ENCODE measurements at regions not wholly inside any gene's neighbourhood (a gene's known extent, or its start where the extent isn't known, plus 50 kb on each side); places are given as distances from the start of the nearest gene placed in this dataset.

GRCh38 chr6:88493717-88494116 is 327.6 kb upstream of the CNR1 start:
- no peaks in the 10 kb centered on the region for H3K27me3 ChIP-seq
- no peaks in the 10 kb centered on the region for H3K36me3 ChIP-seq
- no peak overlapping the region for H3K27ac ChIP-seq

DNA sequence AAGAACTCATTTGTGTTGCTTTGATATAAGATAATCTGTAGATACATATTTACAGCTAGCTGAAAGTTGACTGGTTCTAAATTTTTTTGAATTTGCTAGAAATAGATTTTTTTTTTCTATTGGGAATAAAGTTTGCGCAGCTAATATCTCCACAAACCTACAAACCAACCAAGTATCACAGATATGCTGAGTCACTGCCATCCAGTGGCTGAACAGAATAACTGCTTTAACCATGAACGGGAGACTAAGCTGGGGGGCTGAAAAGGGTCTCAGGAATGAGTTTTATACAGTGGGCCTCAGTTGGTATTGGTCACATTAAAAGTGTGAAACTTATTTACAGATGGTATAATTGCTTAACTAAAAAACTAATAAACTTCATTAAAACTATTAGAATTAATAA is 326.7 kb upstream of the CNR1 start:
- Histone ChIP-seq H3K27ac (no peak overlapping the region), H3K4me3 (no peak overlapping the region), H3K4me1 (no peaks in the 10 kb centered on the region), H3K9me3 (no peaks in the 10 kb centered on the region), H3K27me3 (no peaks in the 10 kb centered on the region), H3K36me3 (no peaks in the 10 kb centered on the region)
- no peak for TF ChIP-seq EP300 (IDR thresholded peaks at IDR 0.05)
- TF ChIP-seq, protein P1, sequence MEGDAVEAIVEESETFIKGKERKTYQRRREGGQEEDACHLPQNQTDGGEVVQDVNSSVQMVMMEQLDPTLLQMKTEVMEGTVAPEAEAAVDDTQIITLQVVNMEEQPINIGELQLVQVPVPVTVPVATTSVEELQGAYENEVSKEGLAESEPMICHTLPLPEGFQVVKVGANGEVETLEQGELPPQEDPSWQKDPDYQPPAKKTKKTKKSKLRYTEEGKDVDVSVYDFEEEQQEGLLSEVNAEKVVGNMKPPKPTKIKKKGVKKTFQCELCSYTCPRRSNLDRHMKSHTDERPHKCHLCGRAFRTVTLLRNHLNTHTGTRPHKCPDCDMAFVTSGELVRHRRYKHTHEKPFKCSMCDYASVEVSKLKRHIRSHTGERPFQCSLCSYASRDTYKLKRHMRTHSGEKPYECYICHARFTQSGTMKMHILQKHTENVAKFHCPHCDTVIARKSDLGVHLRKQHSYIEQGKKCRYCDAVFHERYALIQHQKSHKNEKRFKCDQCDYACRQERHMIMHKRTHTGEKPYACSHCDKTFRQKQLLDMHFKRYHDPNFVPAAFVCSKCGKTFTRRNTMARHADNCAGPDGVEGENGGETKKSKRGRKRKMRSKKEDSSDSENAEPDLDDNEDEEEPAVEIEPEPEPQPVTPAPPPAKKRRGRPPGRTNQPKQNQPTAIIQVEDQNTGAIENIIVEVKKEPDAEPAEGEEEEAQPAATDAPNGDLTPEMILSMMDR (IDR thresholded peaks at IDR 0.05), result peak in 2 of 5 experiments; percentile 28 to 34
- 64% methylated on average over 2 of the region's 2 CpGs for WGBS, 2 donors
- no peak for DNase-seq (ENCODE audit: low spot score in 2 of 2)

More at GRCh38 chr6:88493717-88494116, 327.6 kb upstream of the CNR1 start:
- no peaks in the 10 kb centered on the region for H3K9me3 ChIP-seq
- DNase-seq (ENCODE audit: low spot score in 2 of 2), result no peak
- 73 to 85% methylated on average over 2 of the region's 2 CpGs for WGBS, 2 donors
- TF ChIP-seq EP300 (IDR thresholded peaks at IDR 0.05) (no peak), POLR2A (IDR thresholded peaks at IDR 0.05) (no peak)
- TF ChIP-seq, protein P1 (IDR thresholded peaks at IDR 0.05), result no peak
- no peak overlapping the region for H3K4me3 ChIP-seq
- H3K4me1 ChIP-seq, result no peaks in the 10 kb centered on the region

DNA sequence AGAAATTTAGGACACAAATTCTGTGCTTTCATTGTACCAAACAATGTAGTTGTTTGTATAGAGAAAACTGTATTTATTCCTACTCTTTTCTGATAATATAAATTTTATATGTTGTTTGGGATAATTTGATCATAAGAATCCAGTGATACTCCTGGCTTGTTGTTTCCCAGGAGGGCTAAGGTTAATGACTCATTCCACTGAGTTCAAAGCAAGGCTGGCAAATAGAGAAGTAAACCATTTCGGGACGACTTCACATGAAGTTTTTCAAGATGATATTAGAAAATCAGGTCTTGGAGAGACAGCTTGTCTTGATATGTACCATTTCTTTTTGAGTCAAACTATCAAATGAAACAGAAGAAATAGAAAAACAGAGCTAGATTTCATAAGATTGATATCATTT is 326.1 kb upstream of the CNR1 start:
- TF ChIP-seq POLR2A (IDR thresholded peaks at IDR 0.05) (no peak), EP300 (IDR thresholded peaks at IDR 0.05) (no peak)
- TF ChIP-seq, protein P1 (IDR thresholded peaks at IDR 0.05), result no peak
- Histone ChIP-seq H3K9me3 (no peaks in the 10 kb centered on the region), H3K4me3 (no peak overlapping the region), H3K4me1 (no peaks in the 10 kb centered on the region), H3K27ac (no peak overlapping the region), H3K36me3 (no peaks in the 10 kb centered on the region), H3K27me3 (no peaks in the 10 kb centered on the region)
- WGBS, 2 donors, result 77 to 80% methylated on average over 2 of the region's 2 CpGs
- no peak for DNase-seq (ENCODE audit: low spot score in 2 of 2)

DNA sequence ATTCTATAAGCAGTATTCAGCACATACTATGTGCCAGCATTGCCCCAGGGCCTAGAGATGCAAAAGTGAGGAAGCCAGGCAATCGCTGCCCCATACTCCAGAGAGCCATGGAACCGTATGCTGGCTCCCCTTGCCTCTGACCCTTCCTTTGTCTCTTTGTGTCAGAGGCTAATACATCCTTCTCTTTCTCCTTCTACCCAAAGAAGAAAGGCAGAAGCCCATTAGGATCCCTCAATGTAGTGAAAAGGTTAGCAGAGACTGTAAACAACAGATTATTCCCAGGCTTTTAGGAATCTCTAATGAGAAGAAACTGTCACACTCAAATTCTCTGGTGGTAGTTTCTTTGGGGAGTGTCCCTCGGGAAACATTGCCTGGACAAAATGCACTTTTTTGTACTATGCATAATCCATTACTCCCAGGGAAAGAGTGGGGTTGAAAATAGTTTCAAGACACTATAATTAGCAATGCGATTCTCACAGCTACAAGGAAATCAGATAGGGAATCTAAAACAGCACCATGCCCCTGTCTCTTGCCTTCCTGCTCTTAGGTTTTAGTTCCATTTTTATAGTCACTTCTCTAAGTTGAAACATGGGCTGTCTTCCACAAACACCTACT is 325.2 kb upstream of the CNR1 start:
- DNase-seq (ENCODE audit: low spot score in 2 of 2), result no peak
- Histone ChIP-seq H3K27me3 (no peaks in the 10 kb centered on the region), H3K36me3 (no peaks in the 10 kb centered on the region), H3K4me3 (no peak overlapping the region), H3K9me3 (no peaks in the 10 kb centered on the region), H3K27ac (peak overlapping the region in 2 of 4 donors; percentile 31 to 34), H3K4me1 (no peaks in the 10 kb centered on the region)
- TF ChIP-seq POLR2A (IDR thresholded peaks at IDR 0.05) (no peak), EP300 (IDR thresholded peaks at IDR 0.05) (no peak)
- TF ChIP-seq, protein P1 (IDR thresholded peaks at IDR 0.05), result no peak
- WGBS, 2 donors, result 77 to 83% methylated on average over 4 of the region's 4 CpGs

DNA sequence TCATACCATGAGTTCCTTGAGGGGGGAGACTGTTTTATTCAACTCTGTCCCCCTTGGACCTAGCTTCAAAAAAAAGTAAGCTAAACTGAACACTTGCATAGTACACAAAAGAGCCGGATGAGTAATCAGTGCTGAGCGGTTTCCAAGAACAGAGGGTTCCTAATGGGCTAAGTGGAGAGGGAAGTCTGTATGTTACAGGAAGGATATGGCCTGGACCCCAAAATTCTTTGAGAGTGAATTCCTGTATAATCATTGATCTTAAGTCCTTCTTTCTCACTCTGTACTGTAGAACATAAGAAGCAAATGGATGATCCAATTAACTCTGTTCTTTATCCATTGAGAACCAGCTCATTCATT is 324.7 kb upstream of the CNR1 start:
- H3K4me3 ChIP-seq, result no peak overlapping the region
- no peaks in the 10 kb centered on the region for H3K4me1 ChIP-seq
- H3K27ac ChIP-seq, result peak overlapping the region in 1 of 4 donors; percentile 34
- 78 to 81% methylated on average over 2 of the region's 2 CpGs for WGBS, 2 donors
- no peaks in the 10 kb centered on the region for H3K9me3 ChIP-seq
- H3K36me3 ChIP-seq, result no peaks in the 10 kb centered on the region
- DNase-seq (ENCODE audit: low spot score in 2 of 2), result no peak
- H3K27me3 ChIP-seq, result no peaks in the 10 kb centered on the region
- TF ChIP-seq EP300 (IDR thresholded peaks at IDR 0.05), result peak in 1 of 2 donors; percentile 6
- TF ChIP-seq, protein P1 (IDR thresholded peaks at IDR 0.05), result no peak

Measured in tibial nerve (tissue), 4 donors.